Astrocyte of the spinal cord (primary cell): ENCODE measurements at regions not wholly inside any gene's neighbourhood (a gene's known extent, or its start where the extent isn't known, plus 50 kb on each side); places are given as distances from the start of the nearest gene placed in this dataset.

Experiments
- DNase-seq: peaks from one replicate; pipeline ENCODE4 v3.0.0; 2011; ENCODE audit warnings: low read depth, low spot score
- H3K4me3 ChIP-seq: 2 replicates; pipeline ENCODE4 v1.5.1; 2011; ENCODE audit warnings: low read depth, mild to moderate bottlenecking, low read length, moderate library complexity
- in situ Hi-C: cut with HindIII; loops from 2 replicates; pipeline ENCODE4 v1.10.0; 2017; ENCODE audit warnings: low sequenced_read_pairs
- TF ChIP-seq, protein P1 (sequence below): IDR thresholded peaks from 2 replicates; pipeline ENCODE4 v1.5.1; 2012; ENCODE audit warnings: low read depth, mild to moderate bottlenecking, low read length, inconsistent platforms

GRCh38 chr6:22910370-22910769 is 341.0 kb downstream of the HDGFL1 start:
- no peak for DNase-seq
- H3K4me3 ChIP-seq = no peak overlapping the region
- in situ Hi-C loops = no loop called here
- TF ChIP-seq, protein P1, sequence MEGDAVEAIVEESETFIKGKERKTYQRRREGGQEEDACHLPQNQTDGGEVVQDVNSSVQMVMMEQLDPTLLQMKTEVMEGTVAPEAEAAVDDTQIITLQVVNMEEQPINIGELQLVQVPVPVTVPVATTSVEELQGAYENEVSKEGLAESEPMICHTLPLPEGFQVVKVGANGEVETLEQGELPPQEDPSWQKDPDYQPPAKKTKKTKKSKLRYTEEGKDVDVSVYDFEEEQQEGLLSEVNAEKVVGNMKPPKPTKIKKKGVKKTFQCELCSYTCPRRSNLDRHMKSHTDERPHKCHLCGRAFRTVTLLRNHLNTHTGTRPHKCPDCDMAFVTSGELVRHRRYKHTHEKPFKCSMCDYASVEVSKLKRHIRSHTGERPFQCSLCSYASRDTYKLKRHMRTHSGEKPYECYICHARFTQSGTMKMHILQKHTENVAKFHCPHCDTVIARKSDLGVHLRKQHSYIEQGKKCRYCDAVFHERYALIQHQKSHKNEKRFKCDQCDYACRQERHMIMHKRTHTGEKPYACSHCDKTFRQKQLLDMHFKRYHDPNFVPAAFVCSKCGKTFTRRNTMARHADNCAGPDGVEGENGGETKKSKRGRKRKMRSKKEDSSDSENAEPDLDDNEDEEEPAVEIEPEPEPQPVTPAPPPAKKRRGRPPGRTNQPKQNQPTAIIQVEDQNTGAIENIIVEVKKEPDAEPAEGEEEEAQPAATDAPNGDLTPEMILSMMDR = no peak

- no peak for DNase-seq
- in situ Hi-C loops = no loop called here
- no peak overlapping the region for H3K4me3 ChIP-seq
- TF ChIP-seq, protein P1 = no peak
Observed at GRCh38 chr6:22913612-22914011, 344.2 kb downstream of the HDGFL1 start.

- no peak for DNase-seq
- no peak overlapping the region for H3K4me3 ChIP-seq
- TF ChIP-seq, protein P1 = no peak
- in situ Hi-C loops = no loop called here
Observed at GRCh38 chr6:22917344-22917743, 348.0 kb downstream of the HDGFL1 start.

DNA sequence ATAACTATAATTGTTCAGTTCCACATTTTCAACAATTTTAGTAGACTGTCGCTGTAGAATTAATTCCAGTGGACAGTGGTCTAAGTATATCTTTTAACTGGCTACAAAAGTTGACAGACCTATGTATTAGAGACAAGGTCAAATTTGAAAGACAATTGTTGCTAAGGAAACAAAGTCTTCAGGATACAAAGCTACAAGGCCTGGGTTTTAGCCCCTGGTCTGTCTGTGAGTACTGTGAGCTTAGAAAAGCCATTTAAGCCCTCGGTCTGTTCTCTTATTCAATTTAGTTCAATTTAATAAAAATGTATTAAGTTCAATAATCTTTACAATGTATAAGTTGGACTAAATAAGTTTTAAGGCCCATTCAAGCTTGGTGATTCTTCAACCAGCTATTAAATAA is 352.5 kb downstream of the HDGFL1 start:
- DNase-seq = no peak
- TF ChIP-seq, protein P1 = no peak
- H3K4me3 ChIP-seq = no peak overlapping the region
- in situ Hi-C loops = no loop called here

DNA sequence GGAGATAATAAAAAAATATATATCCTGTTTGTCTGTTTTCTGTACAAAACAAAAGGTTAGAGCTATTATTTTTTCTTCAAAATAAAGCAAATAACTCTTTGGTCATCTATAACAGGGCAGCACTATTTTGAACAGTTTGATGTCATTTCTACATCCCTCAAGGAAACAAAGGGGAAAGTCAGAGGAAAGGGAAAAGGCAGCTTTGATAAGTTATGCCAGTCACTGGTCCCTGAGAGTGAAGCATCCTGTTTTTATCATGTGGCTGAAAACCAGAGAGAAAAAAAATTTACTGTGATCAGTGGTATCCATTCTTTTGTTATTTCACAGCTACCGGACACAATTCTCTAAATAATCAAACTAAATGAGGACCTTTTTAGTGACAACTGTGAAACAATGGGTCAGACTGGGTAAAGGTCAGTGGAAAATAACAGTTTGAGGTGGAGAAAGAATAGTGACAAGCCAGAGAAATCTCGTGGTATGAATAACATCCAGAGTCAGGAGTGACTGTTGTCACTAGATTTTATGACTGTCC is 356.0 kb downstream of the HDGFL1 start:
- in situ Hi-C loops = no loop called here
- DNase-seq = no peak
- no peak overlapping the region for H3K4me3 ChIP-seq
- TF ChIP-seq, protein P1 = no peak

DNA sequence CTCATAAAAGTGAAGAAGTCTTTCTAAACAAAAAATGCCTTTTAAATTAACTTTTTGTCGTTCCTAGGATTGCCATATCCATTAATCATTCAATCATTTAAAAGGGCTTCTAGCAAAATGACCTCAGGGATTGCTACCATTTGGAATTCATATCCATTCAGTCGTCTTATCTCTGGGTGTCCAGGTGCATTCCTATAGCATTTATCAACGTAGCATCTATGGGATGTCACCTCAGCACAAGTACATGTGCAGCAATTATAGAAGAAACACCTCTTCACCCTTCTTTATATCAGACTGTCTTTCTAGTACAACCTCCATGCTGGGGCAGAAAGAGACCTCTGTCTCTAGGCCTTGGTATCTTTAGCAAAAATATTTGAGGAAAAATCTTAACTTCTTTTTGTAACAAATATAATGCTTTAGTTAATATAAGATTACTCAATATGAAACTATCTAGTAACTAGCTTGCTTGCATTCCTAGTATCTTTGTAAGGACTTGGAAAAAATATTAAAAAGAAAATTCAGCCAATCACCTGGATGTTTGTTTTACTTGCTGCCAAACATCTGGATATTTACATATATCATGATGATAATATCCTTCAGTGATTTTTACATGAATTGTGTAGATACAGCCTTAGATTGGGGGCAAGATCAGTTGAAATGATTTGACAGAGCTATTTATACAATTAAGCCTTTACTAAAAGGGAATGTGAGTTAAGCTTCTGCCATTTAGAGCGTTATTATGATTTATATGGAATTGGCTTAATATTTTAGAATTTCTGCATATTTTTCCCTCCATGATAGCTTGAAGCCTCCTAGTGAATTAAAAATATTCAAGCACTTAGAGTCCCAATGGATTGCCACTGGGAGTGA is 356.8 kb downstream of the HDGFL1 start:
- in situ Hi-C loops = no loop called here
- no peak for DNase-seq
- TF ChIP-seq, protein P1 = no peak

More for the DNA sequence above, 356.8 kb downstream of the HDGFL1 start:
- H3K4me3 ChIP-seq = no peak overlapping the region
